GM12878 (cell line): ENCODE measurements at regions not wholly inside any gene's neighbourhood (a gene's known extent, or its start where the extent isn't known, plus 50 kb on each side); places are given as distances from the start of the nearest gene placed in this dataset.

Source experiments
- HCFC1 ChIP-seq: fragments of 150-350 bp; IDR thresholded peaks from 2 replicates; pipeline ENCODE4 v1.6.1; 2014; ENCODE audit warnings: low read length
- KLF5 ChIP-seq: fragments of 450-650 bp; IDR thresholded peaks from 2 replicates; pipeline ENCODE4 v1.6.1; 2014; ENCODE audit warnings: mild to moderate bottlenecking; ENCODE audit not compliant: partially characterized antibody

GRCh38 chr12:88643685-88644084 is 63.4 kb upstream of the KITLG start:
- TF ChIP-seq KLF5 (no peak), HCFC1 (no peak)
